GM11168 (cell line): ENCODE measurements at regions not wholly inside any gene's neighbourhood (a gene's known extent, or its start where the extent isn't known, plus 50 kb on each side); places are given as distances from the start of the nearest gene placed in this dataset.

Experiments
- in situ Hi-C: fragments of 300-500 bp; cut with MboI; formaldehyde crosslinking; loops from one replicate; pipeline ENCODE4 v1.12.0; 2022; ENCODE audit warnings: low sequenced_read_pairs; ENCODE audit not compliant: unreplicated experiment

DNA sequence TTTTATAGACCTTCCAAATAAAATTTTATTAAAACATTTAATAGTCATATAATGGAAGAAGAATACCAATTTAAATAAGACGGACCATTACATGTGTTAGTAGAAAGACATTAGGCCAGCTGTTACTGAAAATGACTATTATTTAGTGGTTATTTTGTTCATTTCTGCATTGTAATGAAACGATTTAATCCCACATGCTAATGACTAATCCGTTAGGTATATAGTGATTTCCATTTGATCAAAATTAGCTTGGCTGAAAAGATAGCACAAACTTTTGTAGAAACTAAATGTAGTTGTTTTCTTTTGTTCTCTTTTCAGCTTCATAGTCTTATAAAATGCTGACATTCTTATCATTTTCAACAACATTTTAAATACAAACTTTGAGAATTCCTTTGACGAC is 556.1 kb upstream of the TENM3 start:
- in situ Hi-C loops = no loop called here

DNA sequence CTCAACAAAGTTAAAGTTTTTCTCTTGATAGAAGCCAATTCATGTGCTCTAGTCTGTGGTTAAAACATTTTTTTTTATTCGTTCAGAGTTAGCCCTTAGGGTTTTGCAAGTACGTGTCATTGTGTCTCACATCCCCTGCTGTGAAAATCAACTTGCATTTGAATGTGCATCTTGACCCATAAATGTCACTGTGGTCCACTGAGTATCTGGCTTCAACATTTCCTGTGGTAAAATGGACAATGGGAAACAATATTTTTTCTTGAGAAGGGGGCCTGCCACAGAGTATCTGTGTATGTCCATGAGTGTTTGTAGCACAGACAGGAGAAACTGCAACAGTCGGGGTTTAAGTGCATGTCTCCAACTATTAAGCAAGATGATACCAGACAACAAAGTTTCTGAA is 554.8 kb upstream of the TENM3 start:
- in situ Hi-C loops = no loop called here

DNA sequence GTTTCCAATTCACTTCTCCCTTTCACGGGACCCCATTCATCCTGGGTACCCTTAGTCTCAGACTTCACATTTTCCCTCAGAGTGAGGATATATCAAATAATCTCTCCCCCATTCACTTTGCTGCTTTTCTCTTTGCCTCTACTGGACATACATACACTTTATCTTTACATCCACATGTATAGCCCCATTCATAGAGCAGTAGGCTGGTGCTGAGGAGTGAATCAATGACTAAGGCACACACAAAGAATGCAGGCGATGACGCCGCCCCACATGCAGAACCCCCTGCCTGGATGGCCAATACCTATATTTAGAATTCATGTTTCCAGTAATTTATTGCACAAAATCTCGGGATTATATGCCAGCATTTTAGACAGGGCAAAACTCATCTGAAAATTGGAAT is 554.3 kb upstream of the TENM3 start:
- in situ Hi-C loops = no loop called here

DNA sequence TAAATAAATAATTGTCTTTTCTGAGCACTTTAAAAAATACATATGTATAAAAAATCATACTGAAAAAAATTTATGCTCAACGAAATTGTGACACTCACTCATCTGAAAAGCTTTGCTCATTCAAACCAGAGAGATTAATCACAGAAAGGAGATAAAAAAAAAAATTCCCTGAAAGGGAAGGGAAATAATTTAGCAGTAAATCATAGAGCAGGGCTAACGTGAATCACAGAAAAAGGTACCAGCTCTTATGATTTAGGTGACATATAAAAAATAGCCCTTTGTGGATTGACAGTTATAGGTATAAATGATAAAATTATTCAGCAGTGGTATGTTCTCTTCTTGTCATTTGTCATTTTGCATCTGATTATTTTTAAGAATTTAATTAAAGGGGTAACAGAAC is 552.7 kb upstream of the TENM3 start:
- in situ Hi-C loops = no loop called here

DNA sequence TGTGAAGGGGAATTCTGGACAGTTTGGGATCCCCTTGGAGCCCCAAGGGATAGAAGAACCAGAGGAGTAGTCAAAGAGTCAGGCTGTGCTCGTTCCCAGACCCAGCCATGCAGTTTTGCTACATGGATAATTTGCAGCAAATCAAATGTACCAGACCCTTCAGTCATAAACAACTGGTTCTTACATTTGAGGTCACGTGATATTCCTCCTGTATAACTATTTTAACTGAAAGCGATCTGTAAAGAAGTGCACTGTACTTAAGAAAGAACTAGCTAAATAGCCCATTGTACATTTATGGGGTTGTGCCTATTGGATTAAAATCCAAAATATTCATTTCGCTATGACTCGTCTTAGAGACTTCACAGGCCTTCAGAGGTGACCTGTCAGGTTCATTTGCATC is 550.2 kb upstream of the TENM3 start:
- in situ Hi-C loops = no loop called here

DNA sequence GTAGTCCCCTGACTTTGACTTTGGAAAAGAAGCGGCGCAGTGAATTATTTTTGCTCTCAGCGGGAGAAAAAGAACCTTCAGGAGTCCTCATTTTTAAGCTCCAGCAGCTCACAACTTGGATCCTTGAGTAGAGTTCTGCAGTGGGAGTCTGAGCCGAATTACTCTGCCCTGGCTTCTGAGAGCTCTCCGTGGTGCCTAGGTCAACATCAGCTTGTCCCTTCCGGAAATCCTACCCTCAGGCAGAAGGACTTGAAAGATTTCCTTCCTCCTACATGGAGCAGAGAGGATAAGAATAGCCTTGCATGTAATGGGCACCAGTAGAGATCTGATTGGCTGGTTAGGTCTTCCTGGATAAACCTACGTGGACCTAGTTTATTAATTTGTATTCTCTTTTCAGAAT is 549.7 kb upstream of the TENM3 start:
- in situ Hi-C loops = no loop called here

DNA sequence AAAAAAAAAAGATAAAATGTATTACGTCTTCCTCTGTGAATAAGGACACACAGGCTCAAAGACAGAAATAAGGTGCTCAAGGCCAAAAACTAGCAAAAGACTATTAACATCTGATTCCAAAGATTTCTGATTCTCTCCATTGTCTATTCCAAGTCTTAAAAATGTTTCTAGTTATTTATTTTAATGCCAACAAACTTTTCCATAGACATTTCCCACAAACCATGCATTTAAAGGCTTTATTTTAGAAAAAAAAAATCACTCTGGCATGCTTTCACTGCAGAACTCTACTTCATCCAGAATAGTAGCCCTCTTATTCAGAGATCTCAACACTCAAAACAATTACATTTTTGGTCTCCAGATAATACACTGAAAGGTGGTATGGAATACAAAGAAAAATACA is 545.0 kb upstream of the TENM3 start:
- in situ Hi-C loops = no loop called here

DNA sequence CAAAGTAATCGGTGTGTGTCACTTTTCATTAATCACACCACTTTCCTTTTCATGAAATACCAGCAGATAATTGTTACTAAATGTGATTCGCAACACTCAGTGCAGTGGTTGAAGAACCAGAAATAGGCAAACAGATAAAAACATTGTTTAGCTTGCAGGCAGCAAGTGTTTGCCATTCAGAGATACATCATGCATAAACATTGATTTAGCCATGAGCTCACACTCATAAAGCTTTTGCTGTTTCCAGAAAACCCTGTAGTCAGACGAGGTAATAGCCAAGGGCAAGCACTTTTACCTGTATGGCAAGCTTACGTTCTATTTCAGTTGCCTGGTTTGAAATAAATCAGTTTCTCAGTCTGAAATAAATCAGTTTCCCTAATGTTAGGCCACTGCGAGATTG is 542.0 kb upstream of the TENM3 start:
- in situ Hi-C loops = no loop called here

DNA sequence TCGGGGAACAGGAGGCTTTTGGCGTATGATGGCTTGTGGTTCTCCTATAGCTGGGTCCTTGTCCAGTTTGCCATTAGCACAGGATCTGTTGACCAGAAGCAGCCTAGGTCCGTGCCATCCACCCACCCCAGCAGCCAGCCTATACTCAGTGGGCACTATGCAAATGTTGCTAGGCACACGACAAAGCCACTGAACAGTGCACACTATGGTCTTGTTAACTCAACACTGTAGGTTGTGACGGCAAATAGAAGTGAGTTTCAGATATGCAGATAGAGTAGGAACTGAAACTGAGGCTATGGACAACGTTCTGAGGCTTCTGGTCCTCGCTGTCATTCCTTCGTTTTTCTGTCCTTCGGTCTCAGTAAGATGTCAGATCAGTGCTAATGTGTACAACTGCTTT is 541.3 kb upstream of the TENM3 start:
- in situ Hi-C loops = no loop called here

DNA sequence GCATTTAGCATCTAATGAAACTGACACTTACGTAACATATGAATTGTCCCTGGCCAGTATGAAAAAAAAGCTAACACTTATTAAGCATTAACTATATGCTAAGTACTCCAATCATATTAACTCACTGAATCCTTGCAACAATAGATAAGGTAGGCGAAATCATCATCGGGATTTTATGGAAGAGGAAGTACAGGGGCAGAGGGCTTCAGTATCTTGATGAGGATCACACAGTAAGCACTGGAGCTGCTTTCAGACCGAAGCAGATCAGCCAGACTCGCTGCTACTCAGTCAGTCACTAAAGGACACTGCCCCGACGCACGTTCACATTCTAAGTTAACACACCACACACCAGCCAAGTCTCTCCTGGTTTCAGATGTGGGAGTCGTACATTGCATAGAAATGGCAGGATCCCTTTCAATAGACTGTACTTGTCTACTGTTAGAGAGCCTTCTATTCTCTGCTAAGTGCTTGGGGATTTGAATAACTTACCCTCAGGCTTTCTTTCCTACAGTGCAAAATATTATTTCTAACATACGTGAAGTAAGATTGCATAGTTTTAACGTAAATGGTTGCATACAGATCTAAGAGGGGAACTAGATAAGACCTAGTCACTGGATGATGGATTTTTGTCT is 540.2 kb upstream of the TENM3 start:
- in situ Hi-C loops = no loop called here

DNA sequence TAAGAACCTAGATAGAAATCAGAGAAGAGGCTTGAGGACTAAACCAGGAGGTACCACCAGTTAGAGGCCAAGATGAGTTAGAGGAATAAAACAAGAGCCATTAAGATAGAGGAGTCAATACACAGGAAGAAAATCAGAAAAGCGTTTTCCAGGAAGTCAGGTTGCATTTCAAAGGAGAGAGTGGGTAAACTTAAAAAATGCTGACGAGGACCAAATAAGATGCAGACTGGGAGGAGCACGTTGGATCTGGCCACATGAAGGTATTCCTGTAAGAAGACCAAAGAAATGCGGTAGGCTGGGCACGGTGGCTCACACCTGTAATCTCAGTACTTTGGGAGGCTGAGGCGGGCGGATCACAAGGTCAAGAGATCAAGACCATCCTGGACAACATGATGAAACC is 533.1 kb upstream of the TENM3 start:
- in situ Hi-C loops = no loop called here

DNA sequence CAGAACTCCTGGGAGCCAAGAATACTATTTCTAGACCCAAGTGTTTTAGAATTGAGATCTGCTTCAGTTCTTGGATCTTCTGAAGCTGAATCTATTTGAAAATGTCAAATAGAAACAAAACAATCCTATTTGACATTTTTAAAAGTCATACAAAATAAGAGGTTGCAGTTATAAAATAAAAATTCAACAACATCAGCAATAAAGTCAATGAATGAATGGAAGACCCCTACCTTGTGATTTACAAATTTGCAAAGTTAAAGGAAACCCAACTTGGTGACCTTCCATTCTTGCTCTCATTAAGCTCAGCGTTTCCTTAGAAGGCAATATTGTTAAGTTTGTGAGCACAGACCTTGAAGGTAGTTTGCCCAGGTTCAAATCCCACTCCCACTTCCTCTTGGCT is 531.8 kb upstream of the TENM3 start:
- in situ Hi-C loops = no loop called here

DNA sequence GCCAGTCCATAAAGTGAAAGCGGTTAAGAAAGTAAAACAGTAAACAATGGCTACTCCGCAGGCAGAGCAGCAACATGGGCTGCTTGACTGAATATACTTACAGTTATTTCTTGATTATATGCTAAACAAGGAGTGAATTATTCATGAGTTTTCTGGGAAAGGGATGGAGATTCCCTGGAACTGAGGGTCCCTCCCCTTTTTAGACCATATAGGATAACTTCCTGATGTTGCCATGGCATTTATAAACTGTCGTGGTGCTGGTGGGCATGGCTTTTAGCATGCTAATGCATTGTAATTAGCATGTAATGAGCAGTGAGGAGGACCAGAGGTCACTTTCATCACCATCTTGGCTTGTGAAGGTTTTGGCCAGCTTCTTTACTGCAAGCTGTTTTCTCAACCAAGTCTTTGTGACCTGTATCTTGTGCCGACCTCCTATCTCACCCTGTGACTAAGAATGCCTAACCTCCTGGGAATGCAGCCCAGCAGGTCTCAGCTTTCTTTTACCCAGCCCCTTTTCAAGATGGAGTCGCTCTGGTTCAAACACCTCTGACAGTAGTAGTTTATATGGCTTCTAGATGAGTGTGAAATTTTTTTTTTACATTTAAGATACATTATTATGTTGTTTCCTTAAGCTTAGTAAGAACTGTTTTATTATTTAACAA is 514.8 kb upstream of the TENM3 start:
- in situ Hi-C loops = no loop called here

DNA sequence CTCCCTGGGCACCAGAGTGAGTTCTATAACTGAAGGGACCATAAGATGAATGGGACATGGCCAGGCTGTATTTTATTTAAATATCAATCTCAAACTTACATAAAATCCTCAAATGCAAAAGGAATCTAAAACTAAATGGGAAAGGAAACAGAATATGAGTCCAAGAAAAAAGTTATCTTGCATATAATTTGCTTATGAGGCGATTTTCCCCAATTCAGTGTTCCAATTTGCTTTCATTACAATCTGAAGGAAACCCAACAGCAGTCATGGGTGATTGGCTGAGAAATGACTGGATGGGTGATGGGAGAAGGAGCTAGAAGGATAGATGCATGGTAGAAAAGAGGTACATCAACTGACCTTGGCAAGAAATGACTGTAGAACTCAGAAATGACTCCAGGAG is 511.3 kb upstream of the TENM3 start:
- in situ Hi-C loops = no loop called here

DNA sequence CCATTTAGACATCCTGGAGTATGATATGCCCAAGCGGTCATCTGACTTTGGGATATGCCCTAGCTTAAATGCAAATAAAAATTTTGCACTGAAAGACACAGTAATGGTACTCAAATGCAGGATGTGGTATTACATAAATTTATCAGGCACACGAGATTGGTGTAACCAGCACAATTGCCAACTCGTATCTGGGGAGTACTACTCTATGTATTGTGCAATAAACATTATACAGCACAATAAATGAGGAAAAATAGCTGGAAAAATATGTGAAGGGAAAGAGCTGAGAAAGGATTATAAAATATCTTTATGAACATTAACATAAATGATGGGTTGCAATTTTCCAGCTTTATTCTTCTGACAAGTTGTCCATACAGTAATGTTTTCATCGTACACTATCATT is 505.5 kb upstream of the TENM3 start:
- in situ Hi-C loops = no loop called here

DNA sequence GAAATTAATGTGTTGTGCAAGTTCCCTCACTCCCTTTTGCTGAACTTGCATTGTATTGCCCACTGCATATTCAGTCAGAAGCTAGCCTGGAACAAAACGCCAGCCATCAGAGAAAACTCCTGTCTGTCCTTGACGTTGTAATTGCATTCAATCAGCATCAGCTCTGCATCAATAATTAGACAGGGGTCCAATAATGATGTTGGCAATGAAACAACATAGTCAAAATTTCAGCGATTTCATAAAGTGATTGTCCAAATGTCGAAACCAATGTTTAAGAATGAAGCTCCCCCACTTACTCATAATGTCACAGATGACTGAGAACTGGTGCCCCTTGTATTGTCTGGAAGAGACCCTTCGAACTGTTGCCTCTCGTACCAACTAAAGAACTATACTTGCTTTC is 504.2 kb upstream of the TENM3 start:
- in situ Hi-C loops = no loop called here

DNA sequence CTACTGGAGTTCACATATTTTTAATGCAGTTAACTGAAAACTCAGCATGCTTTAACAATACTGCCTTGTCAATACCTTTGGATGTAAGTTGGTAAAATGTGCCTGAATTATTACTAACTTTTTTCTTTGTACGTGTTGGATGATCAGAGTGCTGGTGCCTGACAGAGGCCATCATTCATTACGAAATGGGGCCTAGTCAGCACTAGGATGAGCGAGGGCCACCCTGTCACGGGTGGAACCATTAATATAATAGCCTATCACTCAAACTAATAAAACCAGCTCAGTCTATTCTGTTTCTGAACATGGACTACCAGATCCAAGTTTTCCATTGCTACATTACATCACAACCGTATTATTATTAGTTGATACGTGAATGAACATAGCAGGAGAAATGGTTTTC is 501.7 kb upstream of the TENM3 start:
- in situ Hi-C loops = no loop called here

DNA sequence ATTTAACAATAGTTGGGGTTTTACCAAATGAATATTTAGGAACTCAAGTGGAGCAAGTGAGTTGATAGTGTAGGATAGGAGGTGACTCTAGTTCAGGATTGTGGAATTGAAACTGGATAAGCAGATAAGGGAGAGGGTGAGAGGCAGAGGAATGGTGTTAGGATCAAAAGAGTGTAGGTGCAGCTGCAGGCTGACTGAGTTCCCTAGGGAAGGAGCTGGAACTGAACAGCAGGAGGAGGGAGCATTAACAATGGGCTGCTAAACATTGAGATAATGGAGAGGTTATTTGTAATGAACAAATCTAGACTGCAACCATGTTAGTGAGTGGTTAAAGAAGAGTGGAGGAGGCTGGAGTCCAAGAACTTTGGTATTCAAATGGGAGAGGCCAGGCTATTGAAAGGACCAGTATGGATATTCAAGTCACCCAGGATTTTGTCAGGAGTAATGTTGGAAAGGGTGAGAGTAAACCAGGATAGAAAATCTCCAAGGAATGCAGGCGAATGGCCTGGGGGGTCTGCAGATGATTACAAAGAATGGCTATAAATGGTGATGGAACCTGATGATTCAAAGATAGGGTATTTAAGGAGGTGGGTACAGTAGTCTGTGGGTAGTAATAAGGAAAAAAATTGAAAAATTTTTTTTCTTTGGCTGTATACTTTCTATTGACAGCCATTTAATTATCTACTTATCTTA is 497.1 kb upstream of the TENM3 start:
- in situ Hi-C loops = no loop called here

DNA sequence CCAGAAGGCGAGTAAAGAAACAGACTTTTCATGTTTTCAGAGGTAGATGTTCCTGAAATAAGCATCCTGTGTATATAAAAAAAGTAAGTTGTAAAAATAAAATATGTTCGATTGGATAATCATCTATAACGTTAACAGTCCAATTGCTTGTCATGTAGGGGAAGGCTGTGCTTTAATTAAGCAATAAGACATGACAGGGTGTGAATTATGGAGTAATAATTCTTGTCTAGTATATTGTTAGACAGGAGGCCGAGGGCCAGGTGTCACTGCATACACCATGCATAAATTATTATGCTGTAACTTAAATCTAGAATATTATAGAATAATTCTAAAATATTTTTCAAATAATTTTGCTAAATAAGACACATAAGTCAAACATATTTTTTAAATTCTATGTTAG is 494.6 kb upstream of the TENM3 start:
- in situ Hi-C loops = no loop called here

DNA sequence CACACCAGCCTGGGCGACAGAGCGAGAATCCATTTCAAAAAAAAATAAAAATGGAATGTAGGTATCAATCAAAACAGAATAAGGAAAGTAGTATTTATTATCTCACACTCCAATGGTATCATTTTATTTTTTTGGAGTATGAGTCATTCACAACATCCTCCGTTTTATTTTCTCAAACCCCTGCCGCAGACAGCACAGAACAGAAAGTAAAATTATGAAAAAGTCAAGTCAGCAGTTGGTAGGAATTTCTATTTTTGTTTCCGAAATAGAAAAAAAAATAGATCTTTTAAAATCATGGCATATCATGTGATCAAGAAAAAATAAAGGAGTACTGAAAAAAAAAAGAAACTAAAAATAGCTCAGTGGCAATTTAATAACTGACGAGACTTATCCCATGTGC is 490.7 kb upstream of the TENM3 start:
- in situ Hi-C loops = no loop called here

DNA sequence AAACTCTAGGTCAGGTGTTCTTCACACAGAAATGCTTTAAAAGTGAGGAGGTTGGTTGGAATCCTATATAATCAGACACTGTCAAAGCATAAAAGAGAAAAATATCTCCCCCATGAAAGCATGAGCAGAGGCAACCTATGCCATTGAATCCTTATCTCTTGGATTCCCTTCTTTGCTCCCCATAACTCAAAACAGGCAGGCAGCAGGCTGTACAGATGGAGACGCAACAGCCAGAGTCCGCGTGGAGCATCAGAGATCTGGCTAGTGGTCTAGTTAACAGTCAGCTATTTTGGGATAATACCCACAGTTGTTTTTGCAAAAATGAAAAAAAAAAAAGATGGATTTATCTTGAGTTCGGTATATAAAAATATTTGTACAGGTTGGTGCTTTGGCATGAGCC is 490.0 kb upstream of the TENM3 start:
- in situ Hi-C loops = no loop called here

DNA sequence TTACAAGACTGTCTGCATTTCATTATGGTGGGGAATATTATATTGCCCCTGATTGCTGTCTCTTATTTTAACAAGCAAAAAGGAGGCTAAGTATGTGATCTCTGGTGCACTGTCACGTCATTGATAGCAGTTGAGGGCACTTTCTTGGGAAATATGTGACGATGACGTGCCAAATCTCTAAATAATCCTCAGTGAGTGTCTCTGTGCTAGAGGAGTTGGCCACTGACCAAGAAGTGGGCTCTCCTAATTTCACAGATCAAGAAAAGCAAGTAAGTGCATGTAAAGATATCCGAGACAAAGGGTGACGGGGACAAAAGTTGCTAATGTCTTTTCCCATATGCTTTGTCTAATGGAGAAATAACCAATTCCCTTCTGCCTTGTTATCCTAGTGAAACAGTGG is 487.4 kb upstream of the TENM3 start:
- in situ Hi-C loops = no loop called here
